CMK (cell line): ENCODE measurements at regions not wholly inside any gene's neighbourhood (a gene's known extent, or its start where the extent isn't known, plus 50 kb on each side); places are given as distances from the start of the nearest gene placed in this dataset.

Experiments
- DNase-seq: peaks from one replicate; pipeline ENCODE4 v3.0.0-alpha.2; 2010; ENCODE audit warnings: low read depth

GRCh38 chr1:29642519-29642918 lies 406.2 kb downstream of the PTPRU start:
- no peak for DNase-seq

GRCh38 chr1:29641921-29642320 lies 405.6 kb downstream of the PTPRU start:
- no peak for DNase-seq

- no peak for DNase-seq
Measured at GRCh38 chr1:29640428-29640785, 404.1 kb downstream of the PTPRU start.

- no peak for DNase-seq
Measured at GRCh38 chr1:29639741-29640427, 403.6 kb downstream of the PTPRU start.

GRCh38 chr1:29639156-29639736 lies 402.9 kb downstream of the PTPRU start:
- DNase-seq, result no peak

- DNase-seq, result no peak
Measured at GRCh38 chr1:29638281-29638680, 402.0 kb downstream of the PTPRU start.

GRCh38 chr1:29636936-29637335 lies 400.6 kb downstream of the PTPRU start:
- DNase-seq, result no peak

GRCh38 chr1:29635501-29636263 lies 399.4 kb downstream of the PTPRU start:
- DNase-seq, result no peak

- DNase-seq, result no peak
Measured at GRCh38 chr1:29634746-29635335, 398.5 kb downstream of the PTPRU start.

- no peak for DNase-seq
Measured at GRCh38 chr1:29634324-29634723, 398.0 kb downstream of the PTPRU start.

- no peak for DNase-seq
Measured at GRCh38 chr1:29633771-29634170, 397.4 kb downstream of the PTPRU start.

- no peak for DNase-seq
Measured at GRCh38 chr1:29632806-29633615, 396.7 kb downstream of the PTPRU start.

- no peak for DNase-seq
Measured at GRCh38 chr1:29631836-29632805, 395.8 kb downstream of the PTPRU start.

- DNase-seq, result no peak
Measured at GRCh38 chr1:29631361-29631760, 395.0 kb downstream of the PTPRU start.

GRCh38 chr1:29630756-29631155 lies 394.4 kb downstream of the PTPRU start:
- DNase-seq, result no peak

GRCh38 chr1:29629814-29630516 lies 393.6 kb downstream of the PTPRU start:
- no peak for DNase-seq

- no peak for DNase-seq
Measured at GRCh38 chr1:29629401-29629800, 393.1 kb downstream of the PTPRU start.

GRCh38 chr1:29628190-29628589 lies 391.9 kb downstream of the PTPRU start:
- DNase-seq, result no peak

- no peak for DNase-seq
Measured at GRCh38 chr1:29626726-29627125, 390.4 kb downstream of the PTPRU start.

GRCh38 chr1:29626066-29626465 lies 389.7 kb downstream of the PTPRU start:
- no peak for DNase-seq
